Neural cell (in vitro differentiated cells): ENCODE measurements at regions not wholly inside any gene's neighbourhood (a gene's known extent, or its start where the extent isn't known, plus 50 kb on each side); places are given as distances from the start of the nearest gene placed in this dataset.

ENCODE experiments used
- H2AFZ ChIP-seq: fragments of 200-600, 300-800 bp; sonication (generic), shearing (Covaris generic); 2 replicates; pipeline ENCODE4 v1.6.0; 2014; ENCODE audit warnings: low read depth, mild to moderate bottlenecking, antibody characterized with exemption, low read length, moderate library complexity
- H3F3A ChIP-seq: fragments of 200-600 bp; shearing (Covaris generic); 2 replicates; pipeline ENCODE4 v1.6.1; 2016; ENCODE audit warnings: mild to moderate bottlenecking, moderate library complexity, mixed read lengths, antibody characterized with exemption, low read length; ENCODE audit not compliant: insufficient read depth, poor library complexity, severe bottlenecking
- H3K27ac ChIP-seq: fragments of 200-600, 300-800 bp; sonication (generic), shearing (Covaris generic); 2 replicates; pipeline ENCODE4 v1.5.1; 2014; ENCODE audit warnings: mild to moderate bottlenecking, low read length, moderate library complexity
- H3K27me3 ChIP-seq: fragments of 300-800, 200-600 bp; sonication (generic), shearing (Covaris generic); 2 replicates; pipeline ENCODE4 v1.6.0; 2014; ENCODE audit warnings: mild to moderate bottlenecking, low read depth, low read length, moderate library complexity; ENCODE audit not compliant: insufficient read depth
- H3K36me3 ChIP-seq: fragments of 300-800, 200-600 bp; sonication (generic), shearing (Covaris generic); 2 replicates; pipeline ENCODE4 v1.5.1; 2014; ENCODE audit warnings: mild to moderate bottlenecking, antibody characterized with exemption, low read length, moderate library complexity; ENCODE audit not compliant: insufficient read depth
- H3K4me2 ChIP-seq: fragments of 300-800, 200-600 bp; sonication (generic), shearing (Covaris generic); 2 replicates; pipeline ENCODE4 v1.6.0; 2014; ENCODE audit warnings: mild to moderate bottlenecking, low read length
- H3K4me3 ChIP-seq: fragments of 300-800, 200-600 bp; sonication (generic), shearing (Covaris generic); 2 replicates; pipeline ENCODE4 v1.5.1; 2014; ENCODE audit warnings: mild to moderate bottlenecking, low read length, moderate library complexity
- H3K79me2 ChIP-seq: fragments of 200-600 bp; shearing (Covaris generic); replicated peaks from 2 replicates; pipeline ENCODE4 v1.6.0; 2014; ENCODE audit warnings: mild to moderate bottlenecking, low read length, moderate library complexity; ENCODE audit not compliant: insufficient read depth
- H3K9ac ChIP-seq: fragments of 300-800, 200-600 bp; sonication (generic), shearing (Covaris generic); 2 replicates; pipeline ENCODE4 v1.6.1; 2016; ENCODE audit warnings: mild to moderate bottlenecking, low read length, mixed read lengths
- H3K9me2 ChIP-seq: fragments of 200-600 bp; shearing (Covaris generic); 2 replicates; pipeline ENCODE4 v1.6.1; 2016; ENCODE audit warnings: mild to moderate bottlenecking, low read length, mixed read lengths; ENCODE audit not compliant: insufficient read depth
- H3K9me3 ChIP-seq: fragments of 200-600, 300-800 bp; sonication (generic), shearing (Covaris generic); 2 replicates; pipeline ENCODE4 v1.6.1; 2016; ENCODE audit warnings: mild to moderate bottlenecking, mixed run types, low read length, moderate library complexity, mixed read lengths
- H4K20me1 ChIP-seq: fragments of 200-600 bp; shearing (Covaris generic); 2 replicates; pipeline ENCODE4 v1.6.1; 2016; ENCODE audit warnings: mild to moderate bottlenecking, mixed run types; ENCODE audit not compliant: insufficient read depth
- EP300 ChIP-seq: fragments of 450-650 bp; conservative IDR thresholded peaks from 2 replicates; pipeline ENCODE4 v1.6.1; 2014; ENCODE audit warnings: antibody characterized with exemption, mild to moderate bottlenecking, moderate library complexity; ENCODE audit not compliant: poor library complexity, severe bottlenecking
- EZH2 ChIP-seq: fragments of 200-600, 300-800 bp; shearing (Covaris generic), sonication (generic); IDR thresholded peaks from 2 replicates; pipeline ENCODE4 v1.6.1; 2014; ENCODE audit warnings: antibody characterized with exemption, low read length, borderline replicate concordance, mild to moderate bottlenecking; ENCODE audit not compliant: insufficient read depth, poor library complexity, severe bottlenecking
- MXI1 ChIP-seq: fragments of 450-650 bp; conservative IDR thresholded peaks from 2 replicates; pipeline ENCODE4 v1.6.1; 2014; ENCODE audit warnings: antibody characterized with exemption, mild to moderate bottlenecking; ENCODE audit not compliant: poor library complexity, severe bottlenecking
- POLR2AphosphoS5 ChIP-seq: IDR thresholded peaks from 2 replicates; pipeline ENCODE4 v1.6.1; 2012
- RAD21 ChIP-seq: fragments of 450-650 bp; conservative IDR thresholded peaks from 2 replicates; pipeline ENCODE4 v1.6.1; 2014; ENCODE audit warnings: antibody characterized with exemption, mild to moderate bottlenecking, moderate library complexity
- REST ChIP-seq: IDR thresholded peaks from 2 replicates; pipeline ENCODE4 v1.6.1; 2012; ENCODE audit warnings: borderline replicate concordance
- SMC3 ChIP-seq: fragments of 450-650 bp; conservative IDR thresholded peaks from 2 replicates; pipeline ENCODE4 v1.6.1; 2014; ENCODE audit warnings: antibody characterized with exemption, mild to moderate bottlenecking, moderate library complexity; ENCODE audit not compliant: poor library complexity
- TAF1 ChIP-seq: IDR thresholded peaks from 2 replicates; pipeline ENCODE4 v1.6.1; 2012; ENCODE audit warnings: low read depth
- TF ChIP-seq, protein P1 (sequence below): fragments of 450-650 bp; IDR thresholded peaks from 2 replicates; pipeline ENCODE4 v1.5.1; 2014; ENCODE audit warnings: antibody characterized with exemption, mild to moderate bottlenecking, moderate library complexity; ENCODE audit not compliant: poor library complexity, severe bottlenecking

- H3K4me2 ChIP-seq = no peak overlapping the region
- no peaks in the 10 kb centered on the region for H4K20me1 ChIP-seq
- no peak overlapping the region for H3K9ac ChIP-seq
- no peak overlapping the region for H2AFZ ChIP-seq
- no peak overlapping the region for H3K27ac ChIP-seq
- H3K27me3 ChIP-seq = no peaks in the 10 kb centered on the region
- no peak overlapping the region for H3K4me3 ChIP-seq
- H3K9me2 ChIP-seq = no peaks in the 10 kb centered on the region
- TF ChIP-seq RAD21 (no peak), REST (no peak), SMC3 (no peak), MXI1 (no peak), EZH2 (no peak), POLR2AphosphoS5 (no peak), EP300 (no peak), TAF1 (no peak)
- TF ChIP-seq, protein P1, sequence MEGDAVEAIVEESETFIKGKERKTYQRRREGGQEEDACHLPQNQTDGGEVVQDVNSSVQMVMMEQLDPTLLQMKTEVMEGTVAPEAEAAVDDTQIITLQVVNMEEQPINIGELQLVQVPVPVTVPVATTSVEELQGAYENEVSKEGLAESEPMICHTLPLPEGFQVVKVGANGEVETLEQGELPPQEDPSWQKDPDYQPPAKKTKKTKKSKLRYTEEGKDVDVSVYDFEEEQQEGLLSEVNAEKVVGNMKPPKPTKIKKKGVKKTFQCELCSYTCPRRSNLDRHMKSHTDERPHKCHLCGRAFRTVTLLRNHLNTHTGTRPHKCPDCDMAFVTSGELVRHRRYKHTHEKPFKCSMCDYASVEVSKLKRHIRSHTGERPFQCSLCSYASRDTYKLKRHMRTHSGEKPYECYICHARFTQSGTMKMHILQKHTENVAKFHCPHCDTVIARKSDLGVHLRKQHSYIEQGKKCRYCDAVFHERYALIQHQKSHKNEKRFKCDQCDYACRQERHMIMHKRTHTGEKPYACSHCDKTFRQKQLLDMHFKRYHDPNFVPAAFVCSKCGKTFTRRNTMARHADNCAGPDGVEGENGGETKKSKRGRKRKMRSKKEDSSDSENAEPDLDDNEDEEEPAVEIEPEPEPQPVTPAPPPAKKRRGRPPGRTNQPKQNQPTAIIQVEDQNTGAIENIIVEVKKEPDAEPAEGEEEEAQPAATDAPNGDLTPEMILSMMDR = no peak
- no peaks in the 10 kb centered on the region for H3F3A ChIP-seq
- no peaks in the 10 kb centered on the region for H3K79me2 ChIP-seq
- H3K36me3 ChIP-seq = no peaks in the 10 kb centered on the region
- no peaks in the 10 kb centered on the region for H3K9me3 ChIP-seq
Observed at GRCh38 chr2:20549691-20550348, 101.1 kb downstream of the HS1BP3 start.

DNA sequence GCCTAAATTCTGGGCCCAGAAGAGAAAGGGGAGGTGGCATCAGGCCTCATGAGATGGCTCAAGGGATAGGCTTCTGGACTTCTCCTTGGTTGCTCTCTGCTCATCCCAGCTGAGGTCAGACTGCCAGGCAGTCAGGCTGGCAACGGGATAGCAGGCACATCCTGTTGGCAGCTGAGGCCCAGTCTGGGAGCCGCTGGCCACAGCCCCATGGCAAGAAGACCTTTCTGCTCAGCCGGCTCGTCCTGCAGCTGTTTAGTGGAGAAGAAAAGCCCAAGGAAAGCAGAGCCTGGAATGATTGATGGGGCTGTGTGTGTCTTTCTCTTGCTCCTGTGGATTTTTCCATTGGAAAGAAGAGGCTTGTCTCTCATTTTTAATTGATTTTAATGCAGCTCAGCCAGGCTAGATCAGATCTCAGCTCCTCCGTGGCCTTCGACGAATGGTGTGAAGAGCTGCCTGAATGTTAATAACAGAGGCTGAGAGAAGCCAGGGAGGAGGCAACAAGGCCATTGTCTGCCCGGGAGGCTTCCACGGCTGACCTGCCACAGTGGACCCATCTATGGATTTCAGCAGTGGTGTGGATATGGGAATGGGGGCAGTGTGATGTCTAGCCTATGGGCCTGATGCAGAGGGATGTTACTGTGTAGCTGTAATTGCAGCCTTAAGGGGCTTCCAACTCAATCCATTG is 99.5 kb downstream of the HS1BP3 start:
- TF ChIP-seq REST = no peak
- no peak for TF ChIP-seq RAD21
- TF ChIP-seq EP300 = no peak
- no peak for TF ChIP-seq EZH2
- H4K20me1 ChIP-seq = no peaks in the 10 kb centered on the region
- no peak overlapping the region for H3K27ac ChIP-seq
- H3K9ac ChIP-seq = no peak overlapping the region
- H3K4me3 ChIP-seq = no peak overlapping the region
- H3K36me3 ChIP-seq = no peaks in the 10 kb centered on the region
- H3K27me3 ChIP-seq = no peaks in the 10 kb centered on the region
- no peak overlapping the region for H3K4me2 ChIP-seq
- H3K9me3 ChIP-seq = no peaks in the 10 kb centered on the region
- H3F3A ChIP-seq = no peaks in the 10 kb centered on the region
- no peak overlapping the region for H2AFZ ChIP-seq
- H3K9me2 ChIP-seq = no peaks in the 10 kb centered on the region
- H3K79me2 ChIP-seq = no peaks in the 10 kb centered on the region
